ENCODE measurements at regions not wholly inside any gene's neighbourhood (a gene's known extent, or its start where the extent isn't known, plus 50 kb on each side); places are given as distances from the start of the nearest gene placed in this dataset.

GRCh38 chr7:95668504-95669018 lies 72.2 kb upstream of the PDK4 start:
- DNase-seq (ENCODE audit: low spot score) = no peak

GRCh38 chr7:95662987-95663386 lies 66.7 kb upstream of the PDK4 start:
- no peak for DNase-seq (ENCODE audit: low spot score)

GRCh38 chr7:95660023-95660434 lies 63.7 kb upstream of the PDK4 start:
- DNase-seq (ENCODE audit: low spot score) = peak; percentile 18

GRCh38 chr7:95658676-95659075 lies 62.4 kb upstream of the PDK4 start:
- no peak for DNase-seq (ENCODE audit: low spot score)

DNA sequence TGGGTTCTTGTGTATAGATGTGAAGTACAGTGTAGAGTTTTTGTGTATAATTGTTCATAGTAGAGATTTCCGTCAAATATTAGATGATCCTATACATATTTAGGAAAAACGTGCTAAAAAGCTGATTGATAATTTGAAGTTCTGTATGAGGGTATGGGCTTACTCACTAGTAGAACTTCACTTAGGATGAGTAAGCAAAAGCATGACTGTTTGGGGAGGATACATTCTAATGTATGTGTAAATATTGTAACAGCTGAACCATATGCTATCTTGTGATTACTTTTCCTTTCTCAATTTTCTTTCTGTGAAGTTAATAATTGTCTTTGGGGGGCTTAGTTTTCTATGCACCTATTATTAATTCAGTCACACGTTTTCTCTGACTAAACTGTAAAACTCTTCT lies 53.2 kb upstream of the PDK4 start:
- no peak for DNase-seq (ENCODE audit: low spot score)

- no peak for DNase-seq (ENCODE audit: low spot score)
Observed at GRCh38 chr7:95646350-95646749, 50.0 kb upstream of the PDK4 start.
